PC-9 (cell line): ENCODE measurements at regions not wholly inside any gene's neighbourhood (a gene's known extent, or its start where the extent isn't known, plus 50 kb on each side); places are given as distances from the start of the nearest gene placed in this dataset.

Experiments
- BruUV-seq: library from RNA; stranded (reverse); fragments of 400-500 nt; replicated peaks from 2 replicates; lab custom pipeline; 2021; lab: Mats Ljungman, UMichigan
- CTCF ChIA-PET: fragments of 300-600 bp; sonication (Branson Sonifier 250); formaldehyde crosslinking; loops from one replicate; lab custom pipeline; 2022; ENCODE audit warnings: antibody characterized with exemption; lab: Charles Lee
- POLR2A ChIA-PET: fragments of 300-600 bp; sonication (Branson Sonifier 250); formaldehyde crosslinking; loops from one replicate; lab custom pipeline; 2022; ENCODE audit warnings: antibody characterized with exemption; ENCODE audit not compliant: unreplicated experiment; lab: Charles Lee
- DNase-seq, 2 experiments: peaks; one replicate each; pipeline versions ENCODE4 v3.0.0 to v3.0.0-alpha.2; 2015 to 2022; ENCODE audit warnings: mixed read lengths in 1 of 2
- H2AFZ ChIP-seq: fragments of 200-600 bp; sonication (generic); 2 replicates; pipeline ENCODE4 v1.8.1; 2017; ENCODE audit warnings: antibody characterized with exemption
- H3F3A ChIP-seq: fragments of 200-600 bp; sonication (generic); 2 replicates; pipeline ENCODE4 v1.8.1; 2017; ENCODE audit warnings: antibody characterized with exemption, mild to moderate bottlenecking, low read depth; ENCODE audit not compliant: insufficient read depth
- H3K27ac ChIP-seq: fragments of 200-600 bp; sonication (generic); 2 replicates; pipeline ENCODE4 v1.6.1; 2016; ENCODE audit warnings: mixed run types
- H3K27me3 ChIP-seq: fragments of 200-600 bp; sonication (generic); 2 replicates; pipeline ENCODE4 v1.6.1; 2016; ENCODE audit warnings: low read depth, mixed run types; ENCODE audit not compliant: insufficient read depth
- H3K36me3 ChIP-seq: fragments of 200-600 bp; sonication (generic); 2 replicates; pipeline ENCODE4 v1.6.1; 2016; ENCODE audit warnings: low read depth, mixed run types
- H3K4me1 ChIP-seq: fragments of 200-600 bp; sonication (generic); replicated peaks from 2 replicates; pipeline ENCODE4 v1.6.1; 2016; ENCODE audit warnings: mixed run types; ENCODE audit not compliant: insufficient read depth
- H3K4me2 ChIP-seq: fragments of 200-600 bp; sonication (generic); 2 replicates; pipeline ENCODE4 v1.6.1; 2017; ENCODE audit warnings: mixed run types
- H3K4me3 ChIP-seq: fragments of 200-600 bp; sonication (generic); 2 replicates; pipeline ENCODE4 v1.6.1; 2016; ENCODE audit warnings: mixed run types
- H3K79me2 ChIP-seq: fragments of 200-600 bp; sonication (generic); 2 replicates; pipeline ENCODE4 v1.6.1; 2017; ENCODE audit warnings: low read depth, mixed run types
- H3K9me2 ChIP-seq: fragments of 200-600 bp; sonication (generic); 2 replicates; pipeline ENCODE4 v1.8.1; 2017; ENCODE audit warnings: mild to moderate bottlenecking; ENCODE audit not compliant: insufficient read depth
- H3K9me3 ChIP-seq: fragments of 200-600 bp; sonication (generic); 2 replicates; pipeline ENCODE4 v1.8.1; 2016; ENCODE audit warnings: low read depth; ENCODE audit not compliant: insufficient read depth
- H4K20me1 ChIP-seq: fragments of 200-600 bp; sonication (generic); 2 replicates; pipeline ENCODE4 v1.8.1; 2017; ENCODE audit not compliant: insufficient read depth
- EZH2 ChIP-seq: fragments of 200-600 bp; sonication (generic); IDR thresholded peaks from 2 replicates; pipeline ENCODE4 v1.8.0; 2017; ENCODE audit warnings: antibody characterized with exemption, low read depth
- intact Hi-C: fragments of 100-400 bp; cut with micrococcal nuclease; formaldehyde crosslinking; loops from one replicate; pipeline ENCODE4 v1.10.0; 2022; ENCODE audit not compliant: unreplicated experiment
- TF ChIP-seq, protein P1 (sequence below): fragments of 200-600 bp; sonication (generic); conservative IDR thresholded peaks from 2 replicates; pipeline ENCODE4 v1.6.1; 2017; ENCODE audit warnings: mixed run types, antibody characterized with exemption, mild to moderate bottlenecking, moderate library complexity

DNA sequence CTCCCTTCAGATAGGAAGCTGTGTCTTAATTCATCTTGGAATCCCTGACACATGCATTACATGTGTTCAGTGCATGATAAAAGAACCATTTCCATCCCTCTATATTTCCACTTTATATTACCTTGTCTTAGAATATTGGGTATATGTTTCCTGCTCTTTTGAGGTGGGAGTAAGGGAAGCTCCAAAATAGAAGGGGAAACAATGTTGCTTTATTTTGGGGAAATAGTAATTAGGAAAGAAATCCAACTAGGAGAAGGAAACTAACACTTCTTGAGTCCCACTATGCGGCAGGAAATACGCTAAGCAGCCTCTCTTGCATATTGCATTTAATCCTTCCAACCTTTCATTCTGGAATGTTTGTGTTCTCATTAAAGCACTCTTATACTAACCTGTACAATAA lies 89.4 kb upstream of the VAV3 start:
- Histone ChIP-seq H3K4me1 (no peaks in the 10 kb centered on the region), H3K36me3 (no peaks in the 10 kb centered on the region), H2AFZ (no peak overlapping the region), H3K79me2 (no peaks in the 10 kb centered on the region), H3K27ac (no peak overlapping the region), H3K4me3 (no peak overlapping the region), H3K27me3 (no peaks in the 10 kb centered on the region), H3K9me3 (no peaks in the 10 kb centered on the region), H3F3A (no peaks in the 10 kb centered on the region), H4K20me1 (no peaks in the 10 kb centered on the region), H3K4me2 (no peak overlapping the region), H3K9me2 (no peaks in the 10 kb centered on the region)
- no peak for TF ChIP-seq EZH2
- TF ChIP-seq, protein P1, sequence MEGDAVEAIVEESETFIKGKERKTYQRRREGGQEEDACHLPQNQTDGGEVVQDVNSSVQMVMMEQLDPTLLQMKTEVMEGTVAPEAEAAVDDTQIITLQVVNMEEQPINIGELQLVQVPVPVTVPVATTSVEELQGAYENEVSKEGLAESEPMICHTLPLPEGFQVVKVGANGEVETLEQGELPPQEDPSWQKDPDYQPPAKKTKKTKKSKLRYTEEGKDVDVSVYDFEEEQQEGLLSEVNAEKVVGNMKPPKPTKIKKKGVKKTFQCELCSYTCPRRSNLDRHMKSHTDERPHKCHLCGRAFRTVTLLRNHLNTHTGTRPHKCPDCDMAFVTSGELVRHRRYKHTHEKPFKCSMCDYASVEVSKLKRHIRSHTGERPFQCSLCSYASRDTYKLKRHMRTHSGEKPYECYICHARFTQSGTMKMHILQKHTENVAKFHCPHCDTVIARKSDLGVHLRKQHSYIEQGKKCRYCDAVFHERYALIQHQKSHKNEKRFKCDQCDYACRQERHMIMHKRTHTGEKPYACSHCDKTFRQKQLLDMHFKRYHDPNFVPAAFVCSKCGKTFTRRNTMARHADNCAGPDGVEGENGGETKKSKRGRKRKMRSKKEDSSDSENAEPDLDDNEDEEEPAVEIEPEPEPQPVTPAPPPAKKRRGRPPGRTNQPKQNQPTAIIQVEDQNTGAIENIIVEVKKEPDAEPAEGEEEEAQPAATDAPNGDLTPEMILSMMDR: no peak
- ChIA-PET POLR2A (no interaction called here), CTCF (no interaction called here)
- intact Hi-C loops: no loop called here
- no TSS peak for BruUV-seq
- no peak for DNase-seq

DNA sequence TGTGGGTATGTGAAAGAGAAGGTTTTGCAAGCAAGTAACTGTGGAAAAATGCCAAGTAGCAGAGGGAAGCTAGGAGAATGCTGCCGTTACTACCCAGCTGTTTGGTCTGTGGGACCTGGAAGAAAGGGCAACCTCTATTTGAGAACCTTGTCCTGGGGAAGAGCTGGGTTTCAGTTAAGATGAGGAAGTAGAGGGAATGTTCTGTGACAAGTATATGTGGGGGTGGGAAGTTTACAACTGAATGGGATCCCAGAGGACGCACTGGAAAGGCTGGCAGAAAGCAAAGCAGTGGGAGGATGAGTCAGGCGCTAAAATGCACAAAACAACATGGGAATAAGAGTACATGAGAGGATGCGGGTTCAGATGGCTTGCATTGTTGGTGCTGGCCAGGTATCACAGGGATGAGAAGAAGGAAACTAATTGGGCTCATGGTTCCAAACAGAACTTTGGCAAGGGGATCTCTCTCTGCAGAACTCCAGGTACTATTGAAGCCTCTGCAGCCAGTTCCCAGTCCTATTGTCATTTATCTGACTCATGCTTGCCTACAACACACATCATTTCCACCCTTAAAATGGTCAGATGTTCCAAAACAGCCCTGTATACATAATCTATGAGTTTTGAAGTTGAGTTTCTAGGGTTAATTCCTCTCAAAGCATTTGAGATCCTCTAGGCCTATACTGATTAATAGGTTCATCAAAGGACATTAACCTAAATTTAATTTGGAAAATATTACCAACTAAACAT lies 88.5 kb upstream of the VAV3 start:
- BruUV-seq: no TSS peak
- Histone ChIP-seq H3K36me3 (no peaks in the 10 kb centered on the region), H3K27ac (no peak overlapping the region), H3K4me2 (no peak overlapping the region), H3K27me3 (no peaks in the 10 kb centered on the region; the same call in 1 of the 2 replicates), H3K9me2 (no peaks in the 10 kb centered on the region), H4K20me1 (no peaks in the 10 kb centered on the region), H3K9me3 (no peaks in the 10 kb centered on the region), H3K4me1 (no peaks in the 10 kb centered on the region), H3K4me3 (no peak overlapping the region), H3F3A (no peaks in the 10 kb centered on the region), H2AFZ (no peak overlapping the region), H3K79me2 (no peaks in the 10 kb centered on the region)
- ChIA-PET CTCF (no interaction called here), POLR2A (no interaction called here)
- no peak for DNase-seq
- intact Hi-C loops: no loop called here
- TF ChIP-seq, protein P1: no peak
- no peak for TF ChIP-seq EZH2

DNA sequence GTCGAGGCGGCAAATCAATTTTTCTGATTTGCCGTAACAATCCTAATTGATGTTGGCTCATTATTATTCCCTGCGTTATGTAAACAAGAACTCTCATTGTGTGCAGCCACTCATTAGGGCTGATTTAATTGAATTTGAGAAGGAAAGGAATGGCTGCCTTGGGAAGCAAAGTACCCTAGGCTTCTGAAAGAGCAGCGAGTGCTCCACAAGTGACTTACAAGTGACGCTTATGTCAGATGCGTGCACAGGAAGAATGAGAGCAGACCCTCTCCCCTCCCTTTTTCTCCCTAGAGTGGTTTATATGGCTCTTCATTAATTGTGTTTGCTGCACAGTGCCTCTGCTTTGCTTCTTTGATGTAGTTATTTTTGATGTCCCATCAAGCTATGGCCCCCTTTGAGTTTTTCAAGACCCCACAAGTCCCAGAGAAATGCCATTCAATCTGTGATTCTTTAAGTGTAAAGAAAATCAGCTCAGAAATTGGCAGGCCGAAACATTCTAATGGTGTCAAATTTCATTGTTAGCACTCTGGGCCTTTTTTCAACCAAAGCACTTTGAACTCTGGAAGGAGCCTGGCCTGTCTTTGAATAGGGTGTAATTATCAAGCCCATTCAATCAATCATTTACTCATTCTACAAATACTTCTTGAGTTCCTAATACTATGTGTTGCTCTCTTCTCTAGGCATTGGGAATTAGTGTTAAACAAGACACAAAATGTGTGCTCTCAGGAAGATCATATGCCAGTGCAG lies 86.8 kb upstream of the VAV3 start:
- Histone ChIP-seq H3K9me2 (no peaks in the 10 kb centered on the region), H3K27me3 (no peaks in the 10 kb centered on the region; the same call in 1 of the 2 replicates), H3K4me3 (no peak overlapping the region), H3K27ac (no peak overlapping the region), H2AFZ (no peak overlapping the region), H3K9me3 (no peaks in the 10 kb centered on the region), H3K4me1 (no peaks in the 10 kb centered on the region), H3F3A (no peaks in the 10 kb centered on the region), H3K79me2 (no peaks in the 10 kb centered on the region), H3K36me3 (no peaks in the 10 kb centered on the region), H3K4me2 (no peak overlapping the region), H4K20me1 (no peaks in the 10 kb centered on the region)
- CTCF ChIA-PET: no interaction called here
- no TSS peak for BruUV-seq
- TF ChIP-seq, protein P1: no peak
- TF ChIP-seq EZH2: no peak
- intact Hi-C loops: no loop called here
- POLR2A ChIA-PET: no interaction called here
- DNase-seq: no peak
